ENCODE measurements at regions not wholly inside any gene's neighbourhood (a gene's known extent, or its start where the extent isn't known, plus 50 kb on each side); places are given as distances from the start of the nearest gene placed in this dataset.

DNA sequence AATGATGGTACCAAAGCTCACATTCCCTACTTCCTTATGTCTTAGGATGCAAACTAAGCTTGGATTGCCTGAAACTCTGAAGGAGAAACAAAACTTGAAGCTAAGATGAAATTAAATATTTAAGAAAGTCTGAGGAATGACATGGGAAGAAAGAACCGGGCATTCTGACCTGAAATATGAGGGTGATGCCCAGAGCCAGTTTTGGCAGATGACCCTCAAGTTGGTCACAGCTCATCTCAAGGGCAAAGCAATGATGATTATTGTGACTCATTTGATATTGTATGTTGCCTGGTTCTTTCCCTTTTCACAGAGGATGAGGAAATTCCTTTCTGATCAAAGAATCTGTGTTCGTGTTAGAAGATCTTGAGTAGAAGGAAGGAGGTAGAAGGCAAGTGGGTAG lies 96.0 kb upstream of the NHS start (continued):
- TF ChIP-seq CBX8 (IDR thresholded peaks at IDR 0.05; ENCODE audit: borderline replicate concordance, low read depth, low read length) (no peak), FOSL1 (IDR thresholded peaks at IDR 0.05; ENCODE audit: insufficient read depth, low read depth, low read length) (no peak)

Data from H1 (cell line).